ENCODE measurements at regions not wholly inside any gene's neighbourhood (a gene's known extent, or its start where the extent isn't known, plus 50 kb on each side); places are given as distances from the start of the nearest gene placed in this dataset.
"Not testable (repeated sequence)": the region's sequence is repeated elsewhere in the genome, so short reads cannot be mapped to it uniquely, and the experiment has no call there.

DNA sequence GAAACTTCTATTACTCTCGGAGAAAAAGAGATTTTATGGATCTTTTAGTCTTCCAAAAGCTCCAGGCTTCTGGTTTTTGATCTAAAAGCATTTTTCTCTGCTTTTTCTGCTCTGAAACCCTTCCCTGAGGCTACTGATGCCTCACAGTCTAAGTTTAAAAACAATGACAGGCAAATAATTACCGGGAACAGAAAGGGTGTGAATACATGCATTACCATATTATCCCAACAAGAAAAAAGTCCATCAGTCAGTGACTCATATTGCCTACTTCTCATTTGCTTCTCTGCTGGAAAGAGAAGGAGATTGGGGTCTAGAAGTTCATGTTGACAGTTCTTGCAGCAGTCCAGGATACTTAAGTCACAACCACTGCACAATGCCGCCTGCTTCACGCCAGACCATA lies 482.9 kb upstream of the C16orf82 start:
- intact Hi-C loops (cut with micrococcal nuclease) = no loop called here

DNA sequence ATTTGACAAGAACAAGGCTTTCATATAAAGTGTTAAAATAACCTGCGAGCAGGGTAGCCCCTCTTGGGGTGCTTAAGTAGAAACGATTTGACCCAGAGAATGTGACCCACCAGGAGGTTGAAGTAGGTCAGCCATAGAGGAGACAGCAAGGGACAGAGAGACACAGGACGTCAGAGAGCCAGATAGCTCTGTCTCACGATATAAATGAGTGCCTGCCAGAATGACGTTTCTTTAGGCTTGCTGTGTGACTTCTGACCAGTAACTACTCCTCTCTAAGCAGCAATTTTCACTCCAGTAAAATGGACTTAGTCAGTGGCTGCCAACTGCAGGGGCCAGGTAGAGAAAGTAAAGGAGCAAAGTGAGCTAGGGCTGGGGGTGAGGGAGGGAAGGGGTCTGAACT lies 473.0 kb upstream of the C16orf82 start:
- intact Hi-C loops (cut with micrococcal nuclease) = loop anchor here (10.0 kb wide), 2 partner anchors 811 to 1559 kb away; partner anchors contain the start of gene IL21R

DNA sequence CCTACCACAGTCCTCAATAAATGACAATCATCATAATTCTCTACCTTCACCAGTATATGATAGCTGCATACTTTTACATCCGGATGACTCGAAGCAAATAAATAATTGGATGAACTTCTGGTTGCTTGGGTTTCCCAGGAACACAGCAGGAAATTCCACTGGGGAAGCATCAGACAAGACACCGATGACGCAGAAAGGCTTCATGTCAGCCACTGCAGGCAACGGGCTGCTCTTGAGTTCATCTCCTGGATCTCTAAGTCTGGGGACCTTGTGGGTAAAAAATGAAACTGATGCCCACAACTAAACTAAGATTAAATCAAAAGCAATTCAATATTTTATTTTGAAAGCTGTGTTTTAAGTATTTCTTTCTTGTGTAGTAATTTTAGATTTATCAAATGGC lies 472.1 kb upstream of the C16orf82 start:
- intact Hi-C loops (cut with micrococcal nuclease) = loop anchor here (10.0 kb wide), 2 partner anchors 810 to 1560 kb away; partner anchors contain the start of gene IL21R

DNA sequence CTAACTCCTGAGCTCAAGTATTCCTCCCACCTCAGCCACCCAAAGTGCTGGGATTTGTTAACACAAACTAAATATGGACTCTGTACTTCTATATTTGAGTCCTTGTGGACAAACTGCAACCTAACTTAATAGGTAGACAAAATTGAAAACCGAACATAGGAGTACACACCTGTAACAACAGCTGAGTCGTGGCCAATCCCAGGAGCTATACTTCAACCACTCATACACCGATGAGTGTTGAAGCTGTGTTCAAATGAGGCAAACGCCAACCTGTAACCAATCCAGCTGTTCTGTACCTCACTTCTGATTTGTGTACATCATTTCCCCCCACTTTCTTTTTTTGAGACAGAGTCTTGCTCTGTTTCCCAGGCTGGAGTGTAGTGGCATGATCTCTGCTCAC lies 471.5 kb upstream of the C16orf82 start:
- intact Hi-C loops (cut with micrococcal nuclease) = loop anchor here (10.0 kb wide), 2 partner anchors 810 to 1560 kb away; partner anchors contain the start of gene IL21R

DNA sequence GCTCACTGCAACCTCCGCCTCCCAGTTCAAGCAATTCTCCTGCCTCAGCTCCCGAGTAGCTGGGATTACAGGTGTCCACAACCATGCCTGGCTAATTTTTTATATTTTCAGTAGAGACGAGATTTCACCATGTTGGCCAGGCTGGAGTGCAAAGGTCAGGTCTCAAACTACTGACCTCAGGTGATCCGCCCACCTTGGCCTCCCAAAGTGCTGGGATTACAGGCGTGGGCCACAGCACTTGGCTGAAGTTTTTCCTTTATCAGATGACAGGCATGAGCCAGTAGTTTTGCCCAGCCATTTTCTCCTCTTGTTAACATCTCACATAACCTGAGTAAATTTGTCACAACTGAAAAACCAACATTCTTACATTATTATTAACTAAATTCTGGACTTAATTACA lies 470.7 kb upstream of the C16orf82 start:
- intact Hi-C loops (cut with micrococcal nuclease) = loop anchor here (10.0 kb wide), 2 partner anchors 809 to 1561 kb away; partner anchors contain the start of gene IL21R

DNA sequence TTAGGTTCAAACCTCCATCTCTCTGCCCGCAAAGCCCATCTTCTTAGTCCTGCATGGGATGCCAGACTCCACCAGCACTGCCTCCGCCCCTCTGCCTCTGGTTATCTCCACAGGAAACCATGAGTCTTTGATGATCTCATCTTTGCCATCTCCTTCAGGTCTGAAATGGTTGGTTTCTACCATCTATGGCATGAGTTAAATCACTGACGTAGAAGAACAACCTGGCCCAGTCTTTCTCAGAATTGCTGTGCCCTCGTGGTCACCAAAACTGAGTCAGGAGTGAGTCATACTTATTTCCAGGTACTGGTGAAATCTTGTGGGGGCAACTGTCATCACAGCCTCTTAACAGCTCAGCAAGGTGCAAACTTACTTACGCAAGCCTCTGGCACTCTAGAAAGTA lies 468.7 kb upstream of the C16orf82 start:
- intact Hi-C loops (cut with micrococcal nuclease) = loop anchor here (1.0 to 10.0 kb wide), 7 partner anchors 47 to 1563 kb away; partner anchors contain the start of gene IL21R

DNA sequence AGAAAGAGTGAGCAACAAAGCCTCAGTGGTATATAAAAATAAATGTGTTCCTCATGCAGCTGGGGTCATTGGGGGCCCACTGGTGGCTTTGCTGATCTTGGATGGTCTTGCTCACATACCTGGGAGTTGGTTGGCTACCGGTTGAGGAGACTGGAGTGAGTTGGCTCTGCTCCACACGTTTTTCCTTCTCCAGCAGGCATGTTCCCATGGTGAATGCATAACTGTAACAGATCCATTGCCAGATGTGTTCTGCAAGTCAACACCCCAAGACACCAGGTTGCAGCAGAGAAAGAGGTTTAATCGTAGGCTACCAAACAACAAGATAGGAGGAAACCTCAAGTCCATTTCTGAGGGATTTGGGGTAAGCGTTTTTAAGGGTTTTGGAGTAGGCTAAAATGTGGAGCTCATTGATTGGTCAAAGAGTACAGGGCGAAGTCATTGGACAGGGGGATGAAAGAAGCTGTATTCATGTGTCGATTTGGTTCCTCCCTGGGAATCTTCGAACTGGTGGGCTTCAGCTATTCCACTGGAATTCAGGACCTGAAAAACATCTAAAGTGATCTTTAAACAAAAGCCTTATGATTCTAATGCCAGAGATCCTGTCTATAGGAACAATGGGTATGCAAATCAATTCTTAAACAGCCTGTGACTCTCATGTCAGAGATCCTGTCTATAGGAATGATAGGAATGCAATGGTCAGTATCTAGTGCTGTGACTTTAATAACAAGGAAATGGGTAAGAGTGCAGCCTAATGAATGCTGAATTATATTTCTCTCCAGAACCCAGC lies 467.5 kb upstream of the C16orf82 start:
- intact Hi-C loops (cut with micrococcal nuclease) = loop anchor here (1.0 to 10.0 kb wide), 7 partner anchors 46 to 1564 kb away; partner anchors contain the start of gene IL21R

DNA sequence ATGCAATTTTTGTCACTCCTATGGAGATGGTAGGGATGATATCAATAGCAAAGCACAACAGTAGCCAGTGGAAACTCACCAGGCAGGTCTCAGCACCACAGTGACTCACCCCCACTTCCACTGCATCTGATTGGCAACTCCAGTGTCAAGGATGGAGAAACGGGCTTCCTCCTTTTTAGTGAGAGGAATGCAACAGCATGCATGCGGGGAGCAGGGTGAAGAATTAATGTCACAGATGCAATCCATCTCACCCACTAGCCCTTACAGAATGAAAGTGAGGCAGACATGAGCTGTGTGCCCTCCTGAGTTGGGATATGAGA lies 467.0 kb upstream of the C16orf82 start:
- intact Hi-C loops (cut with micrococcal nuclease) = loop anchor here (10.0 kb wide), 2 partner anchors 805 to 1565 kb away; partner anchors contain the start of gene IL21R

DNA sequence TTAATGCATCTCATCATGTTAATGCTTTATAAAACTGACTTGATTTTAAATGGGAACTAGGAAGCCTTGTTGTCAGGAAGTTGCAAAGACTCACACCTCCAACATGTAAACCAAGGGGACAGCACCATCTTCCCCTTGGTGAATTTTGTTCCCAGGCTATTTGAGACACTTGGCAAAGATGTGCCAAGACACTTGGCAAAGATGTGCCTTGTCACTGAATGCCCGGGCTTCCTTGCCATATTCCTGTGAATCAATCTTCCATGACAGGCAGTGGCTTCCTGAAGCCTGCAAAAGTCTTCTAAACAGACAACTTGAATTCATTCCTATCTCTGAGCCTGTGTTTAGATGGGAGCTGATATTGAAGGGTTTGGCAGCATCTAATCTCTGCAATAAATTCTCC lies 465.4 kb upstream of the C16orf82 start:
- intact Hi-C loops (cut with micrococcal nuclease) = loop anchor here (1.0 kb wide), 1 partner anchor 13 kb away; no protein-coding TSS in a partner anchor

DNA sequence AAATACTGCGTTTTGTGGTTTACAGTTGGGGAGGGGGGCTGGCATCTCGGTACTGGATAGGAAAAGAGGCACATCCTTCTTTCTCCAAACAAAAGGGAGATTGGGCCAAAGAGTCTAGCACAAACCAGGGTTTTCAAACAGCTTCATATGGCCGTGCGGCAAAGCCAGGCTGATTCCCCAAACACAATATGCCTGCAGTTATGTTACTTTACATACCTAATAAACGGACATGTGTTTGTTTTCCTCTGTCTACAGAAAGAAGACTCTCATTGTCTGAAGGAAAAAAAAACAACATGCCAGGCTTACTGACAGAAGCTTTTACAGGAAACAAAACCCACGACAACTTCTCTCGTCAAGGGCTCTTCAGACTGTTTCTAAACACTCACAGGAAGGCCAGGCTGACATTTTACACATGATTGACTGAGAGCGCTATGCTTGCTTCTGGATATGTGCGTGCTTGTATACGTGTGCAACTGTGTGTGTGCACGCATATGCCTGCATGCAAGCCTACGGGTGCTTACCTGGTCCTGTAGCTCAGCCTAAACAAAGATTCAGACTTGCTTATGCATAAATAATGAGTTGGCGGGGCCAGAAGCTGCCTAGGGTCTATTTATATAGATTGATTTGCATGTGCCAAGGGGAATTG lies 461.0 kb upstream of the C16orf82 start:
- intact Hi-C loops (cut with micrococcal nuclease) = no loop called here

DNA sequence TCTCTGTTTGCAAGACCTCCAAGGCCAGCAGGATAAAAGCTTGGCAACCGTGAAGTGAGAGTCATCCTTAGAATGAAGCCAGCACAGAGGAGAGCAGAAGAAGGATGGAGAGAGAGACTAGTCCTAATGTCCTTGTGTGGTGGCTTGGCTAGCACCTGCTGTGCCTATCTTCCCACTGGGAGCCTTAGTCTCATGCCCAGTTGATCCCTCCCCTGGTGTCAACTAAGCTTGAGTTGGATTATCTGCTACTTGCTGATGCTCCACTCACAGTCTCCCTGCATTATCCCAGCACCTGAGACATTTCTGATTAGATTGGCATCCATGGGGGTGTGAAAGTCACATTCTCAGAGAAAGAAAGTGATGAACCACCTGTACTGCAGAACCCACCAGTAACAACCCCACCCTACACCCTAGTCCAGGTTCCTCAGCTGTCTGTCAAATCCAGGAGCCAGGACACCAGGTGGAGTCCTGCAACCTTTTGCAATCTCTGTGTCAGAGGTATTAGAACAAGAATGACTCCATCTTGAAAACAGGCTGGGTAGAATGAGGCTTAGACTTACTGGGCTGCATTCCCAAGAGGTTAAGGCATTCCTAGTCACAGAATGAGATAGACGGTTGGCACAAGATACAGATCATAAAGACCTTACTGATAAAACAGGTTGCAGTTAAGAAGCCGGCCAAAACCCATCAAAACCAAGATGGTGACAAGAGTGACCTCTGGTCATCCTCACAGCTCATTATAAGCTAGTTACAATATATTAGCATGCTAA lies 460.2 kb upstream of the C16orf82 start:
- intact Hi-C loops (cut with micrococcal nuclease) = no loop called here

DNA sequence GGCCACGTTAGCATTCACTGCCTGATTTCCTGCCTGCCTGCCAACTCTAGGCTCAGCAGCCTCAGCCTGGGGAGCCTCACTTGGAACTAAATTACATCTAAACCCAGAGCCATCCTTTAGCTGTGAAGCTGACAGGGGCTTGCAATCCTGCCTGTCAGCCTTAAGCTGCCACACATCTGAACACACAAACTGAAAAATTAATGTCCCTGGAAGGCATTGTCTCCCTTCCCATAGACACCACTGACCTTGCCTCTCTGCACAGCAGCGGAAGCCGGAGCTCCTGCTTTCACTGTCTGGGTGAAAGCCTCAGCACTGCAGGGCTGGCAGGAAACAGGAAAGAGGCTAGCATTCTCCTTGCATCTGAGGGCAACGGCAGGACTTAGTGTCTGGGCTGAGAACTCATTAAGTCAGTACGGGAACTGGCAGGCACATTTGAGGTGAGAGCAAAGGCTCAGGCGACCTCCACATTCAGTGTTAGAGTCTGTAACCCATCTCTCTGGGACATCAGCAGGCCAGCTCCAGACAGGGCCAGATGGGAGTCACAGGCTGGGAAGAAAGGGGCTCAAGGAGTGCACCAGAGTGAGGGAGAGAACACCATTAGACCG lies 452.4 kb upstream of the C16orf82 start:
- intact Hi-C loops (cut with micrococcal nuclease) = loop anchor here (1.0 kb wide), 1 partner anchor 13 kb away; no protein-coding TSS in a partner anchor

DNA sequence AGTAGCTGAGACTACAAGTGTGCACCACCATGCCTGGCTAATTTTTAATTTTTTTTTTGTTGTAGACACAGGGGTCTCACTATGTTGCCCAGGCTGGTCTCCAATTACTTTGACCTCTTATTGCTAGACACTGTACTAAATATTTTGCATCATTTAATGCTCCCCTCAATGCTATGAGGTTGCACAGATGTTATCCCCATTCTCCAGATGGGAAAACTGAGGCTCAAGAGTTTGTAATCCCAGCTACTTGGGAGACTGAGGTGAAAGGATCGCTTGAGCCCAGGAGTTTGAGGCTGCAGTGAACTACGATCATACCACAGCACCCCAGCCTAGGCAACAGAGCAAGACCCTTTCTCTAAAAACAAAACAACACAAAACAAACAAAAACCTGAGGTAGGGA lies 443.3 kb upstream of the C16orf82 start:
- intact Hi-C loops (cut with micrococcal nuclease) = no loop called here

DNA sequence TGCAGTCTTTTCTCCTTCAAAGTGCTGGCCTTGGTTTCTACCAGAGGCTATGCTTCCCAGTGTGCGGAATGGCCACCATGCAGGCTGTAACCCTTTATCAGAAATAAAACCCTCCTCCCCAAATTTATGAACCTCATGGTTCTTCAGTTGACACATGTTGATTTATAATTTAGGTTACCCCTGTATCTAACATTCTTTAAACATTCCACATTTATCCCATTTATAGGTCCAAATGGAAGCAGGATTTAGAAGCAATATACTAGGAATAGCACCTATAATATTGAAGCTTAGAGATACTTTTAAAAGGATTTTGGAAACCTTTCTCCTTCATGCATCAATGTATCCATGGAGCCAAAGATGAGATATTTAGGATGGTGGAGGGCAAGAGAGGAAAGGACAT lies 438.8 kb upstream of the C16orf82 start:
- intact Hi-C loops (cut with micrococcal nuclease) = no loop called here

DNA sequence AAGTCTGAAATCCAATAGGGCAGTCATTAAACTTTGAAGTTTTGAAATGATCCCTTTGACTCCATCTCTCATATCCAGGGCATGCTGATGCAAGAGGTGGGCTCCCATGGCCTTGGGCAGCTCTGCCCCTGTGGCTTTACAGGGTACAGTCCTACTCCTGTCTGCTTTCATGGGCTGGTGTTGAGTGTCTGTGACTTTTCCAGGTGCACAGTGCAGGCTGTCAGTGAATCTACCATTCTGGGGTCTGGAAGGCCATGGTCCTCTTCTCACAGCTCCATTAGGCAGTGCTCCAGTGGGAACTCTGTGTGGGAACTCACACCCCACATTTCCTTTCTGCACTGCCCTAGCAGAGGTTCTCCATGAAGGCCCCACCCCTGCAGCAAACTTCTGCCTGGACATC lies 435.4 kb upstream of the C16orf82 start:
- intact Hi-C loops (cut with micrococcal nuclease) = not testable (repeated sequence)

DNA sequence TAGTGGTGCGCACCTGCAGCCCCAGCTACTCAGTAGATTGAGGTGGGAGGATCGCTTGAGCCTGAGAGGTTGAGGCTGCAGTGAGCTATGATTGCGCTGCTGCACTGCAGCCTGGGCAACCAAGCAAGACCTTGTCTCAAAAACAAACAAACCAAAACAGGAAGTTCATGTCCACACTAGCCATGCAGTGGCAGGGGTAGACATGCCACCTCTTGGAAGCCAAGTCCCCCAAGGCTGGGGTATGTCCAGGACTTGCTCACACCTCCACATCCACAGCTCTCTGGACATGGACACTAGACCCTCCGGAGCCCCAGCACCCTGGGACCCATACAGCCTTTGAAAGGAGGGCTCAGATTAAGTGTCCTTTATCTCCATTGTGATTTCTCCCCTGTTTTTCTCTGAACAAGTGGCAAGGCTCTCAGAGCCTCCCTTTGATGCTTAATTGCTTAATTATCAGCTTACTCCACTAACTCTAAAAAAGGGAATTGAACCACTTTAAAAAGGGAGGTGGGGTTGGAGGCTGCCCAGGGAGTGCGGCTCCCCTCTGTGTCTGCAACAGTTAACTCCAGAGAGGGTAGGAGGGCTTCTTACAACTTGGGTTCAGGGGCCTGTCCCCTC lies 424.6 kb upstream of the C16orf82 start:
- intact Hi-C loops (cut with micrococcal nuclease) = loop anchor here (10.0 kb wide), 1 partner anchor 647 kb away; no protein-coding TSS in a partner anchor

DNA sequence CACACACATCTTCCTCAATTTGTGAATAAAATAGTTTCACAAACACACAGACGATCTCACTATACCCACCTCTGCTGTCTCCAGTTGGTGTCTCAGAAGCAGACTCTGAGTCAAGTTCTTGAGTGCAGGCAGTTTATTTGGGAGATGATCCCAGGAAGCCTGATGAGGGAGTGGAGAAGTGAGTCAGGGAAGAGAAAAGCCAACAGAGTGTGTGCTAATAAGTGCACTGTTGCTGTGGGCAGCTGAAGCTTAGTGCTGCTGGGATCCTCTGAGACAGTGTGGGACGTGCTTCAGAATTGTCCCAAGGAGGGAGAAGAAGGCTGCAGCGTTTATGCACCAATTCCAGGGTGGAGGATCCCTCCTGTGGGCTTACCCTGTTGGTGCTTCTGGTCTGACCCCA lies 423.2 kb upstream of the C16orf82 start:
- intact Hi-C loops (cut with micrococcal nuclease) = loop anchor here (10.0 kb wide), 1 partner anchor 649 kb away; no protein-coding TSS in a partner anchor

DNA sequence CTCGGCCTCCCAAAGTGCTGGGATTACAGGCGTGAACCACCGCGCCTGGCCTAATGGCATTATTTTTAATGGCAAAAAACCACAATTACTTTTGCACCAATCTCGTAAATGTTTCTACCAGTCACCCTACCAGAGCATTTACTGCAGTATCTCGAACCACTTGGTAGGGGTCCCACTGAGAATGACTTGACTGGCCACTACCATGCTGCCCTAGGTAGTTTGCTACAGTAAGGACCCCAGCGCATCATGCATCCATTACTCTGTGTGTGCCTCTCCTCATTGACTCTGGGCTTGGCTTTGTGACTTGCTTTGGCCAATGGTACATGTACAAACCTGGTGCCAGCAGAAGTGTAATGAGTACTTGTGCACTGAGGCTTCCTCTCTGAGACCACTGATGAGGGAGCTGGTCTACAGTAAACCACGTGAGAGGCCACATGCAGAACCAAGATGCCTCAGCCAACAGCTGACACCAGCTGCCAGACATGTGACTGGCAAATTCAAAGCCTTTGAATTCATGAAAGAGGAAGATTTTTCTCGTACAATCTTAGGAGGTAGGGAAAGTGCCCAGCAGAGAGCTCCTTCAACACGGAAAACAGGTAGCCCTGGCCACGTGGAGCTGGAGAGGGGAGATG lies 421.7 kb upstream of the C16orf82 start:
- intact Hi-C loops (cut with micrococcal nuclease) = loop anchor here (1.0 to 10.0 kb wide), 7 partner anchors 24 to 1368 kb away; no protein-coding TSS in a partner anchor

DNA sequence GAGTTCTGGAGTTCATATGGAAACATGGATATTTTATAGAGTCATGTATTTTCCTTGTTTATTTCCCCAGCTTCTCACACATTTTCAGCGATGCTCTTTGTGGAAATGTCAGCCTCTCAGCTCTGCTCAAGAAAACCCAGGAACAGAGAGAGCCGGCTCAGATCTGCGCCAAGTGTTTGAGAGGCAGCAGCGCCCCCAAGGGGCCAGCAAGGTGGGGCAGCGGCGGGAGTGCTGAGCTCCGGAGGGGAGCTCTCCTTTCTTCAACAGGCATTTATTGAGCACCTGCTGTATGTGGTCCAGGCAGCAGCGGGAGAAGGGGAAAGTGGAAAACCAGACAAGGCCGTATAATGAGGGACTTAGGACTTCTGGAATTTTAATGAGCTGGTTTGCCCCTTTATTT lies 421.1 kb upstream of the C16orf82 start:
- intact Hi-C loops (cut with micrococcal nuclease) = loop anchor here (1.0 to 10.0 kb wide), 7 partner anchors 25 to 1369 kb away; no protein-coding TSS in a partner anchor

DNA sequence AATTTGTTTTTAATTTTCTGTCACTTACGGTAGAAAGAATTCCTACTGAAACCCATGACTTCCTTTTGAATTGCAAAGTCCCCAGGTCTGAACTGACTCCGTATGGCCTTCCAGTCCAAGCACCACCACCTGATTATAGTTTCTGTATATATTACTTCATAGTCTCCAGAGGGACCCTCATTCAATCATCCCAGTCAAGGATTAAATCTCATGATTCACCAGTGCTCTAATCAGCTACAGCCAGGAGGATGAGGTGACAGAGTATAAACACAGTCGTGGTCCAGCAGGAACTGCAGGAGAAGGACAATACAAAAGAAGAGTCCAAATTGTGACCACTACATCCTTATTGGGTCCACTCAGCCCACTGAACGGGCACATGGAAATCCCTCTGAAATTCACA lies 418.9 kb upstream of the C16orf82 start:
- intact Hi-C loops (cut with micrococcal nuclease) = loop anchor here (5.0 to 10.0 kb wide), 2 partner anchors 653 to 681 kb away; no protein-coding TSS in a partner anchor
